K562 (cell line): ENCODE measurements at regions not wholly inside any gene's neighbourhood (a gene's known extent, or its start where the extent isn't known, plus 50 kb on each side); places are given as distances from the start of the nearest gene placed in this dataset.

ENCODE experiments used
- MAZ ChIP-seq, 2 experiments: fragments of 450-650 bp in 1 of 2; sonication (generic) in 1 of 2; formaldehyde crosslinking; IDR thresholded peaks in 1 of 2; conservative IDR thresholded peaks in 1 of 2; 2 replicates each; pipeline versions ENCODE4 v1.4.0 to v1.5.0; 2020; ENCODE audit warnings: mild to moderate bottlenecking in 1 of 2, missing genetic modification reagents in 1 of 2
- RBM25 ChIP-seq: fragments of 200-400 bp; formaldehyde crosslinking; IDR thresholded peaks from 2 replicates; pipeline ENCODE4 v1.6.1; 2018; ENCODE audit warnings: low read length, low read depth, moderate library complexity; ENCODE audit not compliant: severe bottlenecking
- TRIM28 ChIP-seq: fragments of 450-650 bp; IDR thresholded peaks from 2 replicates; pipeline ENCODE4 v1.6.1; 2017
- ZBTB1 ChIP-seq: sonication (generic); formaldehyde crosslinking; IDR thresholded peaks from 2 replicates; pipeline ENCODE4 v1.8.1; 2023; ENCODE audit warnings: missing genetic modification reagents, low read depth, mild to moderate bottlenecking, borderline replicate concordance
- ZNF212 ChIP-seq: fragments of 450-650 bp; formaldehyde crosslinking; IDR thresholded peaks from 2 replicates; pipeline ENCODE4 v1.4.0; 2020; ENCODE audit warnings: mild to moderate bottlenecking
- TF ChIP-seq, protein P1 (sequence below), 3 experiments: fragments of 200-800 bp in 1 of 3; fragments of 250-450 bp in 1 of 3; fragments of 450-650 bp in 1 of 3; sonication (Bioruptor Pico) in 1 of 3; sonication (Bioruptor generic) in 1 of 3; formaldehyde crosslinking in 1 of 3; IDR thresholded peaks; 2 replicates each; pipeline versions ENCODE4 v1.6.1 to v1.8.0; 2016 to 2022; ENCODE audit warnings: mild to moderate bottlenecking in 2 of 3, missing genetic modification characterization in 2 of 3, missing compliant biosample characterization in 1 of 3, moderate library complexity in 1 of 3
- TF ChIP-seq, protein P2 (sequence below): sonication (generic); formaldehyde crosslinking; IDR thresholded peaks from 2 replicates; pipeline ENCODE4 v1.8.0; 2022; ENCODE audit warnings: missing genetic modification reagents, mild to moderate bottlenecking, borderline replicate concordance
- TF ChIP-seq, protein P3 (sequence below): fragments of 250-450 bp; sonication (Bioruptor Pico); IDR thresholded peaks from 2 replicates; pipeline ENCODE4 v1.5.1; 2021; ENCODE audit warnings: mild to moderate bottlenecking

DNA sequence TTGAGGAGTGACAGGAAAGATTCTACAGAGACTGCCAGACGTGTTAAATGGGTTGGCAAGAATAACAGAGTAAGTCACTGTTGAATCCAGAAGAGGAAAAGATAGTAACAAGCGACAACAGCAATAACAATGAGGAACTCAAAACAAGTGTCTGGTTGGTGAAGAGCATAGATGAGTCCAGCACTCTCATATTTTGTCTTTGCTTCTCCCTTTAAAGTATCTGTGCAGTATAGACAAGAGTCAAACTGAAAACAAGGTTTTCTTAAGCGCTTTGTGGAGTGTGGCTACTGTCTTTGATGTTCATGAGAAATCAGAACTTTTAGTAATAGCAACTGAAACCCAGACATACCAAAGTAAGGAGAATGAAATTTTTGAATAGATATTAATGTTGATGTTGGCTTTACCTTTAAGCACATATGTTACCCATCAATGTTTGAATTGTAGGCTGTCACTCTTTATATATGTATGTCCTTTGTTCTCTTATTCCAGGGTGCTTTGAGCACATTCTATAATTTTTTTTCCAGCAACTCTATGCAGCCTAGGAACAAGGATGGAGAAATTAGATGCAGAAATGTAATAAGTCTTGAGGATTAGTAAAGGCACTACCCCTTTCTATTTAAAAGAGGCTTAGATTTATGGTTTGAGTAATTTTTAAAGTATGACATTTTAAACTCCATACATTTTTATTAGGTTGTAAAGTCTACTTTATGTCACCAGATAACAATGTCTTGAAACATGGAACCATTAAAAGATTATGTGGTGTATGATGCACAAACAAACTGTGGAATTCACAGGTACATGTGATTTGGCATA is 185.5 kb downstream of the NFKBIZ start (continued):
- TF ChIP-seq, protein P1, sequence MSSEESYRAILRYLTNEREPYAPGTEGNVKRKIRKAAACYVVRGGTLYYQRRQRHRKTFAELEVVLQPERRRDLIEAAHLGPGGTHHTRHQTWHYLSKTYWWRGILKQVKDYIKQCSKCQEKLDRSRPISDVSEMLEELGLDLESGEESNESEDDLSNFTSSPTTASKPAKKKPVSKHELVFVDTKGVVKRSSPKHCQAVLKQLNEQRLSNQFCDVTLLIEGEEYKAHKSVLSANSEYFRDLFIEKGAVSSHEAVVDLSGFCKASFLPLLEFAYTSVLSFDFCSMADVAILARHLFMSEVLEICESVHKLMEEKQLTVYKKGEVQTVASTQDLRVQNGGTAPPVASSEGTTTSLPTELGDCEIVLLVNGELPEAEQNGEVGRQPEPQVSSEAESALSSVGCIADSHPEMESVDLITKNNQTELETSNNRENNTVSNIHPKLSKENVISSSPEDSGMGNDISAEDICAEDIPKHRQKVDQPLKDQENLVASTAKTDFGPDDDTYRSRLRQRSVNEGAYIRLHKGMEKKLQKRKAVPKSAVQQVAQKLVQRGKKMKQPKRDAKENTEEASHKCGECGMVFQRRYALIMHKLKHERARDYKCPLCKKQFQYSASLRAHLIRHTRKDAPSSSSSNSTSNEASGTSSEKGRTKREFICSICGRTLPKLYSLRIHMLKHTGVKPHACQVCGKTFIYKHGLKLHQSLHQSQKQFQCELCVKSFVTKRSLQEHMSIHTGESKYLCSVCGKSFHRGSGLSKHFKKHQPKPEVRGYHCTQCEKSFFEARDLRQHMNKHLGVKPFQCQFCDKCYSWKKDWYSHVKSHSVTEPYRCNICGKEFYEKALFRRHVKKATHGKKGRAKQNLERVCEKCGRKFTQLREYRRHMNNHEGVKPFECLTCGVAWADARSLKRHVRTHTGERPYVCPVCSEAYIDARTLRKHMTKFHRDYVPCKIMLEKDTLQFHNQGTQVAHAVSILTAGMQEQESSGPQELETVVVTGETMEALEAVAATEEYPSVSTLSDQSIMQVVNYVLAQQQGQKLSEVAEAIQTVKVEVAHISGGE (CRISPR knock-in tag; IDR thresholded peaks at IDR 0.05), result no peak
- TF ChIP-seq ZBTB1 (CRISPR knock-in tag) (no peak), TRIM28 (no peak), MAZ (CRISPR knock-in tag; conservative IDR thresholded peaks at IDR 0.05 in 1 of 2, IDR thresholded peaks at IDR 0.05 in 1 of 2) (no peak), ZNF212 (CRISPR knock-in tag) (no peak), RBM25 (no peak)
- TF ChIP-seq, protein P2, sequence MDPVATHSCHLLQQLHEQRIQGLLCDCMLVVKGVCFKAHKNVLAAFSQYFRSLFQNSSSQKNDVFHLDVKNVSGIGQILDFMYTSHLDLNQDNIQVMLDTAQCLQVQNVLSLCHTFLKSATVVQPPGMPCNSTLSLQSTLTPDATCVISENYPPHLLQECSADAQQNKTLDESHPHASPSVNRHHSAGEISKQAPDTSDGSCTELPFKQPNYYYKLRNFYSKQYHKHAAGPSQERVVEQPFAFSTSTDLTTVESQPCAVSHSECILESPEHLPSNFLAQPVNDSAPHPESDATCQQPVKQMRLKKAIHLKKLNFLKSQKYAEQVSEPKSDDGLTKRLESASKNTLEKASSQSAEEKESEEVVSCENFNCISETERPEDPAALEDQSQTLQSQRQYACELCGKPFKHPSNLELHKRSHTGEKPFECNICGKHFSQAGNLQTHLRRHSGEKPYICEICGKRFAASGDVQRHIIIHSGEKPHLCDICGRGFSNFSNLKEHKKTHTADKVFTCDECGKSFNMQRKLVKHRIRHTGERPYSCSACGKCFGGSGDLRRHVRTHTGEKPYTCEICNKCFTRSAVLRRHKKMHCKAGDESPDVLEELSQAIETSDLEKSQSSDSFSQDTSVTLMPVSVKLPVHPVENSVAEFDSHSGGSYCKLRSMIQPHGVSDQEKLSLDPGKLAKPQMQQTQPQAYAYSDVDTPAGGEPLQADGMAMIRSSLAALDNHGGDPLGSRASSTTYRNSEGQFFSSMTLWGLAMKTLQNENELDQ (CRISPR knock-in tag), result no peak
- TF ChIP-seq, protein P3, sequence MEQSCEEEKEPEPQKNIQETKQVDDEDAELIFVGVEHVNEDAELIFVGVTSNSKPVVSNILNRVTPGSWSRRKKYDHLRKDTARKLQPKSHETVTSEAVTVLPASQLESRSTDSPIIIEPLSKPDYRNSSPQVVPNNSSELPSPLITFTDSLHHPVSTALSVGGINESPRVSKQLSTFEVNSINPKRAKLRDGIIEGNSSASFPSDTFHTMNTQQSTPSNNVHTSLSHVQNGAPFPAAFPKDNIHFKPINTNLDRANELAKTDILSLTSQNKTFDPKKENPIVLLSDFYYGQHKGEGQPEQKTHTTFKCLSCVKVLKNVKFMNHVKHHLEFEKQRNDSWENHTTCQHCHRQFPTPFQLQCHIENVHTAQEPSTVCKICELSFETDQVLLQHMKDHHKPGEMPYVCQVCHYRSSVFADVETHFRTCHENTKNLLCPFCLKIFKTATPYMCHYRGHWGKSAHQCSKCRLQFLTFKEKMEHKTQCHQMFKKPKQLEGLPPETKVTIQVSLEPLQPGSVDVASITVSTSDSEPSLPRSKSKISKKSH, result no peak
